Colonic mucosa (tissue), 4 donors: ENCODE measurements at regions not wholly inside any gene's neighbourhood (a gene's known extent, or its start where the extent isn't known, plus 50 kb on each side); places are given as distances from the start of the nearest gene placed in this dataset.

Experiments used
- DNase-seq: peaks from one replicate; pipeline ENCODE4 v3.0.0-alpha.2; 2020
- H3K27ac ChIP-seq: fragments of 200-600 bp; one replicate; pipeline ENCODE4 v1.8.0; 2021
- H3K27me3 ChIP-seq: fragments of 200-600 bp; one replicate; pipeline ENCODE4 v1.8.0; 2021
- H3K36me3 ChIP-seq: fragments of 200-600 bp; one replicate; pipeline ENCODE4 v1.8.0; 2021
- H3K4me1 ChIP-seq: fragments of 200-600 bp; one replicate; pipeline ENCODE4 v1.8.0; 2021; ENCODE audit warnings: mild to moderate bottlenecking
- H3K4me3 ChIP-seq: fragments of 200-600 bp; one replicate; pipeline ENCODE4 v1.8.0; 2021
- H3K9ac ChIP-seq, 2 donors: one replicate each; pipeline ENCODE4 v1.7.0; 2013; ENCODE audit warnings: control low read depth in 2 of 2, low read depth in 2 of 2, low read length in 2 of 2
- H3K9me3 ChIP-seq: fragments of 200-600 bp; one replicate; pipeline ENCODE4 v1.8.0; 2021
- intact Hi-C: fragments of 100-400 bp; cut with DNase I; formaldehyde crosslinking; loops from one replicate; pipeline ENCODE4 v1.14.1; 2022
- TF ChIP-seq, protein P1 (sequence below): fragments of 200-600 bp; IDR thresholded peaks from one replicate; pipeline ENCODE4 v1.8.0; 2022; ENCODE audit warnings: antibody characterized with exemption, mild to moderate bottlenecking
- donor health status: healthy.
- donor health status: DM: no; HTN: no; CAD: no.
- donor health status: DM: no; HTN: no; CAD: no.

DNA sequence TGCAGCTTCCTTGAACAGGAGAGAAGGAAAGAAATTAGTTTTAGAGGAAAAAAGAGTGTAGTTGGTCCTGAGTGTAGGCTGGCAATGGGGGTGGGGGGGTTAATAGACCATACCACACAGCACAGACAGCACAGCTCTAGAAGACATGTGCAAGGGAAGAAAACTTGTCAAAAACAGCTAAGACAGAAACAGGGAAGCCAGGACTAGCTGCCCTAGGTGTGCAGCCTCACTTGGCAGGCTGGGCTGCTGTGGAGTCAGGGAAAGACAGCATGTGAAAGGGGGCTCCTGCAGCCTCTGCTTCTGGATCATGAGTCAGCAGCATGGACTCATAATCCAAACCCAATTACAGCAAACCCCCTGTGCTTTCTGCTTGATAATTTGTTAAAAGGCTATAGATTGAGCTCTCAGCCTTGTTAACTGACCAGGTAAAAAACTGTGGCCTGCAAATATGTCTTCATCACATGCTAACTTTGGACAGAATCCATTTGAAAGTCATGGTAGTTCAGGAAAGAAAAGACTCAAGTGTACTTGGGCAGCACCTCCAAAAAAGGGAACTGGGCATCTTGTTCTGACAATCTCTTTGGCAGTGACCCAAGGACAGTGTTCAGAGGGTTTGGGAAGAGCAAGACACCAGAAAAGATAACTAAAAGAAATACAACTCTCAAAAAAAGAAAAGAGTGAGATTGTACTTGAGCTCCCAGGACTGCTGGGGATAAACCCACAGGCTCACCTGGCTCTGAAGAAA is 142.2 kb upstream of the VWC2 start:
- Histone ChIP-seq H3K27ac (no peak overlapping the region), H3K27me3 (no peaks in the 10 kb centered on the region), H3K9me3 (no peaks in the 10 kb centered on the region), H3K36me3 (no peaks in the 10 kb centered on the region), H3K4me3 (no peak overlapping the region), H3K9ac (no peak overlapping the region), H3K4me1 (no peaks in the 10 kb centered on the region)
- intact Hi-C loops, result no loop called here
- DNase-seq, result no peak
- TF ChIP-seq, protein P1, sequence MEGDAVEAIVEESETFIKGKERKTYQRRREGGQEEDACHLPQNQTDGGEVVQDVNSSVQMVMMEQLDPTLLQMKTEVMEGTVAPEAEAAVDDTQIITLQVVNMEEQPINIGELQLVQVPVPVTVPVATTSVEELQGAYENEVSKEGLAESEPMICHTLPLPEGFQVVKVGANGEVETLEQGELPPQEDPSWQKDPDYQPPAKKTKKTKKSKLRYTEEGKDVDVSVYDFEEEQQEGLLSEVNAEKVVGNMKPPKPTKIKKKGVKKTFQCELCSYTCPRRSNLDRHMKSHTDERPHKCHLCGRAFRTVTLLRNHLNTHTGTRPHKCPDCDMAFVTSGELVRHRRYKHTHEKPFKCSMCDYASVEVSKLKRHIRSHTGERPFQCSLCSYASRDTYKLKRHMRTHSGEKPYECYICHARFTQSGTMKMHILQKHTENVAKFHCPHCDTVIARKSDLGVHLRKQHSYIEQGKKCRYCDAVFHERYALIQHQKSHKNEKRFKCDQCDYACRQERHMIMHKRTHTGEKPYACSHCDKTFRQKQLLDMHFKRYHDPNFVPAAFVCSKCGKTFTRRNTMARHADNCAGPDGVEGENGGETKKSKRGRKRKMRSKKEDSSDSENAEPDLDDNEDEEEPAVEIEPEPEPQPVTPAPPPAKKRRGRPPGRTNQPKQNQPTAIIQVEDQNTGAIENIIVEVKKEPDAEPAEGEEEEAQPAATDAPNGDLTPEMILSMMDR, result no peak

DNA sequence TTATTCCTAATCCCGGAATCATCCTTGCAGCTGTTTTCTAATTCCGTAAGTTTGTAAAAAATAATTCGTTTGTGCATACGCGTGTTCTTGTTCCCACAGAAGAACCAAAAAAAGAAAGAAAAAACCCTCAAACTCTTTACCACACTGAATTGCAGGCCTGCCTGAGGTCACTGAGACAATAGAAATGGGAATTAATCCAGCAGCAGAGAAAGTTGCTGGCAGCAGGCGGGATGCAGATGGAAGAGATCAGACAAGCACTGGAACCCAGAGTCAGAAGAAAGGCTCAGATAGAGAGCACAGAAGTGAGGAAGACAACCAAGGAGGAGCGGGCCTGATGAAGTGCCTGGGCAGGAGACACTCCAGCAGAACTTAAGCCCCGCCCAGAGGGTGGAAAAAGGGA is 141.5 kb upstream of the VWC2 start:
- no peak overlapping the region for H3K4me3 ChIP-seq
- TF ChIP-seq, protein P1, result no peak
- H3K9ac ChIP-seq, result no peak overlapping the region
- intact Hi-C loops, result no loop called here
- H3K27ac ChIP-seq, result no peak overlapping the region
- no peak for DNase-seq
- H3K36me3 ChIP-seq, result no peaks in the 10 kb centered on the region
- no peaks in the 10 kb centered on the region for H3K27me3 ChIP-seq
- H3K4me1 ChIP-seq, result no peaks in the 10 kb centered on the region
- no peaks in the 10 kb centered on the region for H3K9me3 ChIP-seq

DNA sequence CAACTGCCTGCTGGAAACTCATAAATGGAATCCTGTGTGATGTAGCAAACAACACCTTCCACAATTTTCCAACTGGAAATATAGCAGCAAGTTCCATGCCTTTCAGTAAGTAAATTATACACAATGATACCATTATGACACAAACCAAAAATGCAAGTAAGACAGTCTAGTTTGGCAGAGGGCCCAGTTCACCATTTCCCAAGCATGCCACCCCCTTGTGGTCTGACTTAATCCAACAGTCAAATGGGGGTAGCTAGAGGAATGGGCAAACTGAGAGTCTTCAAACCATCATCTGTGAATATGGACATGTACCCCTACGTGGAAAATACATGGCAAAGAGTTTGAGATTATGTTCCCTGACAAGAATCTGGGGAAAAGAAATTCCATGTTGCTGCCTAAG is 137.6 kb upstream of the VWC2 start:
- intact Hi-C loops, result no loop called here
- no peak for DNase-seq
- TF ChIP-seq, protein P1, result no peak
- no peak overlapping the region for H3K27ac ChIP-seq
- H3K9ac ChIP-seq, result no peak overlapping the region
- H3K27me3 ChIP-seq, result no peaks in the 10 kb centered on the region
- no peaks in the 10 kb centered on the region for H3K36me3 ChIP-seq
- H3K9me3 ChIP-seq, result no peaks in the 10 kb centered on the region
- no peaks in the 10 kb centered on the region for H3K4me1 ChIP-seq
- no peak overlapping the region for H3K4me3 ChIP-seq

DNA sequence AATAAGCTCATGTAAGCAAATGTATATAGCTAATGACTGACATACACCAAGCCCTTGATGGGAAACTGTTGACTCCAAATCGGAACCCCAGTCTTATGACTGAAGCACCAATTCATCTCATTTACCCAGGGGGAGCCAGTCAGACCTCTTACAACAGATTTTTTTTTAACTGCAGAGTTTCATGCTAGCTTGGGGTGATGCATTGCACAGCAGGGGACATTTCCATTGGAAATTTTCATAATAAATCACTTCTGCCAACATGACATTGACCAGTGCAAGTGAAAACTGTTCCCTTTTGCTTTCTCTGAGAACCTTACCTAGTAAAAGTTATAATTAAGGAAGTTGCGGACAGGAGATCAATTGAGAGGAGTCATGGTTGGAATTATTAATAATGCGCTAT is 137.0 kb upstream of the VWC2 start:
- no peaks in the 10 kb centered on the region for H3K9me3 ChIP-seq
- H3K4me3 ChIP-seq, result no peak overlapping the region
- intact Hi-C loops, result no loop called here
- H3K27me3 ChIP-seq, result no peaks in the 10 kb centered on the region
- TF ChIP-seq, protein P1, result no peak
- DNase-seq, result no peak
- no peaks in the 10 kb centered on the region for H3K36me3 ChIP-seq
- H3K4me1 ChIP-seq, result no peaks in the 10 kb centered on the region
- no peak overlapping the region for H3K27ac ChIP-seq
- no peak overlapping the region for H3K9ac ChIP-seq

DNA sequence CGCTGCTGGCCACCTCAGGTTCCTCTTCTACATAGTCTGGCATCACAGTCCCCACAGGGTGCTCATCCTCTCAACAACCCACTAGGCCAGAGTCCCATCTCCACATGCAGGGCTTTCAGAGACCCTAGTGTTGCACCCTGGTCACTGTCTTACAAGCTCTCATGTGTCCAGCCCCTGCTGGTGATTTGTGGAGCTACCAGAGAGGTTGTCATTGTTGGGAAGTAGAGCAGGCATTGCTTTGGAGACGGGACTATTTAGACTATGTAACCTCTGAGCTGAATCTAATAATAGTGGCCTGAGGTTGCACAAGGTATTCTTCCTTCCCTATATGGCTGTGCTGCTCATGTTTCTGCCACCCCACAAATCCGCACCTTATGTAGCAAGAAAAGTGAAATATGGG is 135.3 kb upstream of the VWC2 start:
- Histone ChIP-seq H3K9ac (no peak overlapping the region), H3K27ac (no peak overlapping the region), H3K4me3 (no peak overlapping the region), H3K9me3 (no peaks in the 10 kb centered on the region), H3K27me3 (no peaks in the 10 kb centered on the region), H3K4me1 (no peaks in the 10 kb centered on the region), H3K36me3 (no peaks in the 10 kb centered on the region)
- TF ChIP-seq, protein P1, result no peak
- no peak for DNase-seq
- intact Hi-C loops, result no loop called here
